ENCODE measurements at regions not wholly inside any gene's neighbourhood (a gene's known extent, or its start where the extent isn't known, plus 50 kb on each side); places are given as distances from the start of the nearest gene placed in this dataset.

- H3K9me3 ChIP-seq (ENCODE audit: control insufficient read depth, low read length) = no peaks in the 10 kb centered on the region
- no peak overlapping the region for H3K27ac ChIP-seq (ENCODE audit: low read depth, low read length)
- H3K9me3 Mint-ChIP-seq = no peaks in the 10 kb centered on the region
- H3K4me1 Mint-ChIP-seq = peaks cover 1% of the 10 kb centered on the region
- H3K36me3 ChIP-seq (ENCODE audit: control insufficient read depth, insufficient read depth, low read length) = no peaks in the 10 kb centered on the region
- H3K4me1 ChIP-seq (ENCODE audit: control insufficient read depth, insufficient read depth, low read length) = no peaks in the 10 kb centered on the region
- no peak overlapping the region for H3K4me3 Mint-ChIP-seq
- H3K27ac Mint-ChIP-seq = no peak overlapping the region
- 89 to 100% methylated on average over 3 of the region's 3 CpGs for WGBS, 2 experiments (ENCODE audit: insufficient coverage in 1 of 2, insufficient read length in 1 of 2)
- no peaks in the 10 kb centered on the region for H3K36me3 Mint-ChIP-seq (ENCODE audit: low read depth)
- no peaks in the 10 kb centered on the region for H3K27me3 ChIP-seq (ENCODE audit: control insufficient read depth, insufficient read depth, low read length, poor library complexity, severe bottlenecking)
- DNase-seq = no peak
- no peak for TF ChIP-seq CTCF (conservative IDR thresholded peaks at IDR 0.05)
- no peak overlapping the region for H3K9ac ChIP-seq (ENCODE audit: extremely low read depth, low read length, poor library complexity, severe bottlenecking)
- no peak overlapping the region for H3K4me3 ChIP-seq (ENCODE audit: low read length)
- no peaks in the 10 kb centered on the region for H3K27me3 Mint-ChIP-seq (ENCODE audit: insufficient read depth)
These were observed 133.0 kb downstream of the SAMD5 start for GRCh38 chr6:147641511-147641910.

GRCh38 chr6:147642458-147642857 lies 134.0 kb downstream of the SAMD5 start:
- Histone ChIP-seq H3K27ac (ENCODE audit: low read depth, low read length) (no peak overlapping the region), H3K4me3 (ENCODE audit: low read length) (no peak overlapping the region), H3K27me3 (ENCODE audit: control insufficient read depth, insufficient read depth, low read length, poor library complexity, severe bottlenecking) (no peaks in the 10 kb centered on the region), H3K9me3 (ENCODE audit: control insufficient read depth, low read length) (no peaks in the 10 kb centered on the region), H3K36me3 (ENCODE audit: control insufficient read depth, insufficient read depth, low read length) (no peaks in the 10 kb centered on the region), H3K9ac (ENCODE audit: extremely low read depth, low read length, poor library complexity, severe bottlenecking) (no peak overlapping the region), H3K4me1 (ENCODE audit: control insufficient read depth, insufficient read depth, low read length) (no peaks in the 10 kb centered on the region)
- DNase-seq = no peak
- no peaks in the 10 kb centered on the region for H3K36me3 Mint-ChIP-seq (ENCODE audit: low read depth)
- no peak overlapping the region for H3K4me3 Mint-ChIP-seq
- no peaks in the 10 kb centered on the region for H3K27me3 Mint-ChIP-seq (ENCODE audit: insufficient read depth)
- 92 to 97% methylated on average over 2 to 3 of the region's 3 CpGs for WGBS, 2 experiments (ENCODE audit: insufficient coverage in 1 of 2, insufficient read length in 1 of 2)
- H3K9me3 Mint-ChIP-seq = no peaks in the 10 kb centered on the region
- H3K4me1 Mint-ChIP-seq = peaks cover 1% of the 10 kb centered on the region
- TF ChIP-seq CTCF (conservative IDR thresholded peaks at IDR 0.05) = no peak
- no peak overlapping the region for H3K27ac Mint-ChIP-seq

- Mint-ChIP-seq H3K36me3 (ENCODE audit: low read depth) (no peaks in the 10 kb centered on the region), H3K9me3 (no peaks in the 10 kb centered on the region), H3K27me3 (ENCODE audit: insufficient read depth) (no peaks in the 10 kb centered on the region), H3K4me1 (peaks cover 4% of the 10 kb centered on the region), H3K27ac (no peak overlapping the region), H3K4me3 (no peak overlapping the region)
- TF ChIP-seq CTCF (conservative IDR thresholded peaks at IDR 0.05) = no peak
- Histone ChIP-seq H3K9me3 (ENCODE audit: control insufficient read depth, low read length) (no peaks in the 10 kb centered on the region), H3K9ac (ENCODE audit: extremely low read depth, low read length, poor library complexity, severe bottlenecking) (no peak overlapping the region), H3K36me3 (ENCODE audit: control insufficient read depth, insufficient read depth, low read length) (no peaks in the 10 kb centered on the region), H3K4me3 (ENCODE audit: low read length) (no peak overlapping the region), H3K27ac (ENCODE audit: low read depth, low read length) (no peak overlapping the region), H3K4me1 (ENCODE audit: control insufficient read depth, insufficient read depth, low read length) (no peaks in the 10 kb centered on the region), H3K27me3 (ENCODE audit: control insufficient read depth, insufficient read depth, low read length, poor library complexity, severe bottlenecking) (no peaks in the 10 kb centered on the region)
- DNase-seq = no peak
- 88 to 100% methylated on average over 2 to 4 of the region's 4 CpGs for WGBS, 2 experiments (ENCODE audit: insufficient coverage in 1 of 2, insufficient read length in 1 of 2)
These were observed 135.1 kb downstream of the SAMD5 start for GRCh38 chr6:147643341-147644200.

All from endodermal cell (in vitro differentiated cells).